ENCODE measurements at regions not wholly inside any gene's neighbourhood (a gene's known extent, or its start where the extent isn't known, plus 50 kb on each side); places are given as distances from the start of the nearest gene placed in this dataset.

DNA sequence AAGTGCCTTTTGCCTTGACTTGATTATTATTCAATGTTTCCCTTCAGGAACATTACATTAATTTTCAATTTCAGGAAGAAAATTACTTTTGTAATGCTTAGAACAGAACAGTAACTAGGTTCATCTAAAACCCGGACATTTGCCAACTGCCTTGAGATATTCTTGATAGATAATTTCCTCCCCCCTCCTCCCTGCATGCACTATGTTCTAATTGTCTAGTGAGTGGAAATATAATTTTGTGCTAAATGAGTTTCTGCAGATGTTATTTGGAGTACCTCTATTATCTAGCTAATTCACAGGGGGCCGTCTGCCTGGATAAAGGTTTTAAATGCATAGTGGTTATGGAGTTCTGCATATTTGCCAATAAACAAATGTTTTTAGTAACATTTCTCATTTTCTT, 200.3 kb upstream of the SLC39A10 start:
- intact Hi-C loops (cut with DNase I; ENCODE audit: low total_unique reads): no loop called here

DNA sequence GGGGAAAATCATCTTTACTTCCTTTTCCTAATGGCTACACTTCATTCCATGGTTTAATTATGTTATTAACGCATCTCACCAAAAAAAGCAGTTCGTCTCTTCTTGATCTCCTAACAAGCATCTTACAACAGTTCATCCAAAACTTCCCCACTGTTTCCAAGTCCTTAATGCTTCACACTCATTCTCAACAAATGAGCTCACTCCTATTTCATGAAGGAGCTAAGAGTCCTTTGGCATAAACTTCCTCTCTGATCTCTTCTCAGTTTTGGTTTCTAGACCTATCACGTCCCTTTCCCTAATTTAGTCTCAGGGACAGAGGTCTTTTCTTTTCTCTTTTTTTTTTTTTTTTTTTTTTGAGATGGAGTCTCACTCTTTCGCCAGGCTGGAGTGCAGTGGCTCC, 205.9 kb upstream of the SLC39A10 start:
- Histone ChIP-seq H3K36me3 (no peaks in the 10 kb centered on the region), H3K4me3 (no peak overlapping the region), H3K27ac (no peak overlapping the region), H3K4me1 (no peaks in the 10 kb centered on the region), H3K9me3 (no peaks in the 10 kb centered on the region), H3K27me3 (no peaks in the 10 kb centered on the region)
- DNase-seq (ENCODE audit: low spot score in 2 of 2): no peak
- intact Hi-C loops (cut with DNase I; ENCODE audit: low total_unique reads): no loop called here
- TF ChIP-seq, protein P1, sequence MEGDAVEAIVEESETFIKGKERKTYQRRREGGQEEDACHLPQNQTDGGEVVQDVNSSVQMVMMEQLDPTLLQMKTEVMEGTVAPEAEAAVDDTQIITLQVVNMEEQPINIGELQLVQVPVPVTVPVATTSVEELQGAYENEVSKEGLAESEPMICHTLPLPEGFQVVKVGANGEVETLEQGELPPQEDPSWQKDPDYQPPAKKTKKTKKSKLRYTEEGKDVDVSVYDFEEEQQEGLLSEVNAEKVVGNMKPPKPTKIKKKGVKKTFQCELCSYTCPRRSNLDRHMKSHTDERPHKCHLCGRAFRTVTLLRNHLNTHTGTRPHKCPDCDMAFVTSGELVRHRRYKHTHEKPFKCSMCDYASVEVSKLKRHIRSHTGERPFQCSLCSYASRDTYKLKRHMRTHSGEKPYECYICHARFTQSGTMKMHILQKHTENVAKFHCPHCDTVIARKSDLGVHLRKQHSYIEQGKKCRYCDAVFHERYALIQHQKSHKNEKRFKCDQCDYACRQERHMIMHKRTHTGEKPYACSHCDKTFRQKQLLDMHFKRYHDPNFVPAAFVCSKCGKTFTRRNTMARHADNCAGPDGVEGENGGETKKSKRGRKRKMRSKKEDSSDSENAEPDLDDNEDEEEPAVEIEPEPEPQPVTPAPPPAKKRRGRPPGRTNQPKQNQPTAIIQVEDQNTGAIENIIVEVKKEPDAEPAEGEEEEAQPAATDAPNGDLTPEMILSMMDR (IDR thresholded peaks at IDR 0.05): no peak
- TF ChIP-seq POLR2AphosphoS5 (IDR thresholded peaks at IDR 0.05) (no peak), POLR2A (IDR thresholded peaks at IDR 0.05) (no peak)

More for the DNA sequence above, 200.3 kb upstream of the SLC39A10 start:
- H3K36me3 ChIP-seq: no peaks in the 10 kb centered on the region
- no peaks in the 10 kb centered on the region for H3K27me3 ChIP-seq
- H3K9me3 ChIP-seq: no peaks in the 10 kb centered on the region
- TF ChIP-seq POLR2AphosphoS5 (IDR thresholded peaks at IDR 0.05) (no peak), POLR2A (IDR thresholded peaks at IDR 0.05) (no peak)
- TF ChIP-seq, protein P1 (IDR thresholded peaks at IDR 0.05): no peak
- H3K27ac ChIP-seq: no peak overlapping the region
- H3K4me1 ChIP-seq: no peaks in the 10 kb centered on the region
- no peak for DNase-seq (ENCODE audit: low spot score in 2 of 2)
- no peak overlapping the region for H3K4me3 ChIP-seq

DNA sequence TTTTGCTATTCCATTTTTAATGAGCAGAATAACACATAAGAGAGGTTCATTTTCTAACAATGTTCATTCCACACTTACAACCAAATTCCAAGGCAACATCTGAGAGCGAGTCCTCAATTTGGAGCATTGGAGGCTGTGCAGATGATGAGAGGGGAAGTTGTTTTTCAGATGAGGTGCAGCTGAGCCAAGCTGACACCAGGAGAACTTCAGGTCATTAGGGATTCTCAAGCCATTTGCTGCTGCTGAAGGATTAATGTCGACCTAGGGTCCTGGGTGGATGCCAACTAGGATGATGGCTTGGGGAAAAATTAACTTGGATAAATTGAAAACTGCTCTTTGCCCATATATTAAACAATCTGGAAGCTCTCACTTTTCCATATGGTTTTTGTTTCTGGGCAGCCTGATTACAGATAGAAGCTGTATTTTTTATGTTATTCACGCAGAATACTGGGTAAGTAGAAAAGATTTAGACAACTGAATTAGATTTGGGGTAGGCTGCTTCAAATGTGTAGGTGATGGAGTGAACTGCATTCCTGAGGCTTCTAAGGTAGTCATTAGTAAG, 206.4 kb upstream of the SLC39A10 start:
- H3K27ac ChIP-seq: no peak overlapping the region
- H3K36me3 ChIP-seq: no peaks in the 10 kb centered on the region
- DNase-seq (ENCODE audit: low spot score in 2 of 2): no peak
- H3K9me3 ChIP-seq: no peaks in the 10 kb centered on the region
- intact Hi-C loops (cut with DNase I; ENCODE audit: low total_unique reads): no loop called here
- H3K4me1 ChIP-seq: no peaks in the 10 kb centered on the region
- H3K4me3 ChIP-seq: no peak overlapping the region
- H3K27me3 ChIP-seq: no peaks in the 10 kb centered on the region
- TF ChIP-seq POLR2AphosphoS5 (IDR thresholded peaks at IDR 0.05): no peak
- TF ChIP-seq, protein P1 (IDR thresholded peaks at IDR 0.05): no peak

DNA sequence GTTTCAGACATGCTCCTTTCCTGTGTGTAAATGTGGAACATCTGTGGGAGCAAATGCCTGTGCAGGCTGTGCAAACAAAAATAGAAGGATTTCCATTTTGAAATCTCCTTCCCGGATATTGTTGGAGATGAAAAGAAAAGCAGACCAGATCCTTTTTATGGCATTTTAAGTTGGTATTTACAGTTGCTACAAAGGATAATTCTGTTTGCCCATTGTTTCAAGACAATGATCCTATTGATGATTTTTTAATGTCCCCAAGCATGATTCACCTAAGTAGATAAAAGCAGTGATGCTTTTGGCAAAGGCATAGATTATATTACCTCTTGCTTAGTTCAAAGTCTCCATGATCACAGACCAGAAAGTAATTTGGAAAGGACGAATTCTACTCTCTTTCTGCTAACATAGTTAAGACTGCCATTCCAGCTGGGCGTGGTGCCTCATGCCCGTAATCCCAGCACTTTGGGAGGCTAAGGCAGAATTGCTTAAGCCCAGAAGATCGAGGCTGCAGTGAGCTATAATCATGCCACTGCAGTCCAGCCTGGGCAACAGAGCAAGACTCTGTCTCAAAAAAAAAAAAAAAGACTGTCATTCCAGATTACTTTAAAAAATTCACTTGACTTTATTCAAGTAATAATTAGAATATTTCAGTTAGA, 209.6 kb upstream of the SLC39A10 start:
- Histone ChIP-seq H3K27ac (peak overlapping the region in 1 of 2 donors; percentile 12), H3K27me3 (no peaks in the 10 kb centered on the region), H3K36me3 (no peaks in the 10 kb centered on the region), H3K9me3 (peaks cover 0 to 1% of the 10 kb centered on the region in 2 donors), H3K4me1 (no peaks in the 10 kb centered on the region), H3K4me3 (no peak overlapping the region)
- TF ChIP-seq, protein P1 (IDR thresholded peaks at IDR 0.05): no peak
- TF ChIP-seq POLR2AphosphoS5 (IDR thresholded peaks at IDR 0.05): no peak
- TF ChIP-seq POLR2A (IDR thresholded peaks at IDR 0.05): no peak
- DNase-seq (ENCODE audit: low spot score in 2 of 2): no peak
- intact Hi-C loops (cut with DNase I; ENCODE audit: low total_unique reads): no loop called here

DNA sequence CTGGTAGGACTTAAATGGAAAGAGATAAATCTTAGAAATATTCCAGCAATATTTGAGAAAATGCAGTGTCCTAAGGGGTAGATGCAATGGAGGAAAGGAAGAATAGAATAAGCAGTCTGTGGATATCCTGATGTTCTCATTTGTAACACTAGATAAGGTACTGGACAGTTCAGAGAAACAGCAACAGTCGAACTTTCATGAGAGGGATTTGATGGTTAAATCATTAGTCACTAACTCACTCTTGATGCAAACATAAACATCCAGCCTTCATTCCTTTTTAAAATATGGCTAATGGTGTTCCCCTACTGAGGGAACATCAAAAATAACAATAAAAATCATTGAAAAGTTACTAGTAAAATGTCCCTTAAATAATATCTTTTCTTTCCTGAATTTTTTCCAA, 211.4 kb upstream of the SLC39A10 start:
- Histone ChIP-seq H3K36me3 (no peaks in the 10 kb centered on the region), H3K27ac (no peak overlapping the region), H3K4me3 (no peak overlapping the region), H3K9me3 (peaks cover 2 to 11% of the 10 kb centered on the region in 2 donors), H3K4me1 (no peaks in the 10 kb centered on the region), H3K27me3 (no peaks in the 10 kb centered on the region)
- TF ChIP-seq, protein P1 (IDR thresholded peaks at IDR 0.05): no peak
- TF ChIP-seq POLR2AphosphoS5 (IDR thresholded peaks at IDR 0.05): no peak
- DNase-seq (ENCODE audit: low spot score in 2 of 2): no peak
- intact Hi-C loops (cut with DNase I; ENCODE audit: low total_unique reads): no loop called here

Measured in breast epithelium (tissue), 4 donors.